Lung (tissue), 11 donors: ENCODE measurements at regions not wholly inside any gene's neighbourhood (a gene's known extent, or its start where the extent isn't known, plus 50 kb on each side); places are given as distances from the start of the nearest gene placed in this dataset.

ENCODE experiments used
- ATAC-seq: fragments of 200-7000 bp; cut with Tn5 transposase; one replicate; pipeline ENCODE4 v1.9.1; 2020; ENCODE audit warnings: moderate number of reproducible peaks; ENCODE audit not compliant: insufficient read depth, low FRiP score
- DNase-seq, 3 donors: peaks; one replicate each; pipeline ENCODE4 v3.0.0-alpha.2; 2013 to 2017
- H3K27ac ChIP-seq, 2 donors: one replicate each; pipeline ENCODE4 v1.5.1; 2013; ENCODE audit warnings: mild to moderate bottlenecking in 2 of 2, moderate library complexity in 2 of 2, control low read depth in 1 of 2, inconsistent platforms in 1 of 2, low read depth in 1 of 2, low read length in 1 of 2
- H3K27me3 ChIP-seq, 3 donors: one replicate each; pipeline ENCODE4 v1.5.1; 2013; ENCODE audit warnings: low read length in 2 of 3; ENCODE audit not compliant: control insufficient read depth in 3 of 3, insufficient read depth in 3 of 3
- H3K36me3 ChIP-seq, 4 donors: one replicate each; pipeline ENCODE4 v1.5.1; 2013; ENCODE audit warnings: low read length in 4 of 4, mild to moderate bottlenecking in 1 of 4, moderate library complexity in 1 of 4; ENCODE audit not compliant: control insufficient read depth in 4 of 4, insufficient read depth in 4 of 4
- H3K4me1 ChIP-seq, 5 donors: one replicate each; pipeline ENCODE4 v1.5.1; 2013; ENCODE audit warnings: low read length in 5 of 5, mild to moderate bottlenecking in 2 of 5, moderate library complexity in 1 of 5; ENCODE audit not compliant: control insufficient read depth in 5 of 5, insufficient read depth in 5 of 5
- H3K4me3 ChIP-seq: one replicate; pipeline ENCODE4 v1.5.1; 2013; ENCODE audit warnings: mild to moderate bottlenecking, control low read depth, moderate library complexity
- H3K9ac ChIP-seq, 2 donors: one replicate each; pipeline ENCODE4 v1.5.1; 2013; ENCODE audit warnings: low read length in 2 of 2, control low read depth in 1 of 2; ENCODE audit not compliant: insufficient read depth in 1 of 2
- H3K9me3 ChIP-seq, 4 donors: one replicate each; pipeline ENCODE4 v1.5.1; 2013; ENCODE audit warnings: low read length in 3 of 4, mild to moderate bottlenecking in 1 of 4, moderate library complexity in 1 of 4; ENCODE audit not compliant: control insufficient read depth in 4 of 4, insufficient read depth in 3 of 4
- CTCF ChIP-seq: IDR thresholded peaks from 2 replicates; pipeline ENCODE4 v1.5.1; 2012; ENCODE audit warnings: mild to moderate bottlenecking; ENCODE audit errors: control extremely low read depth, extremely low read depth
- WGBS, 2 donors: extraction: QIAGEN DNeasy Blood & Tissue Kit; methylation state at CpG; one replicate each; pipeline ENCODE4 v1.1.7; 2013; 5-methylcytosine and 5-hydroxymethylcytosine counted together
- donor health status: control.
- donor health status: control.
- donor health status: Bipolar disorder and iron deficiency.
- donor health status: healthy.
- donor health status: DM: yes; HTN: yes; CAD: no.

- Histone ChIP-seq H3K4me3 (no peak overlapping the region), H3K27ac (no peak overlapping the region), H3K9me3 (no peaks in the 10 kb centered on the region), H3K27me3 (no peaks in the 10 kb centered on the region), H3K4me1 (no peaks in the 10 kb centered on the region), H3K36me3 (no peaks in the 10 kb centered on the region), H3K9ac (no peak overlapping the region)
- TF ChIP-seq CTCF = no peak
- WGBS, 2 donors = 30 to 68% methylated on average over 1 of the region's 1 CpG
- ATAC-seq (no peak), DNase-seq (peak in 1 of 3 donors; percentile 13)
Measured at GRCh38 chr4:62912531-62912930, 1496.7 kb downstream of the TECRL start.

DNA sequence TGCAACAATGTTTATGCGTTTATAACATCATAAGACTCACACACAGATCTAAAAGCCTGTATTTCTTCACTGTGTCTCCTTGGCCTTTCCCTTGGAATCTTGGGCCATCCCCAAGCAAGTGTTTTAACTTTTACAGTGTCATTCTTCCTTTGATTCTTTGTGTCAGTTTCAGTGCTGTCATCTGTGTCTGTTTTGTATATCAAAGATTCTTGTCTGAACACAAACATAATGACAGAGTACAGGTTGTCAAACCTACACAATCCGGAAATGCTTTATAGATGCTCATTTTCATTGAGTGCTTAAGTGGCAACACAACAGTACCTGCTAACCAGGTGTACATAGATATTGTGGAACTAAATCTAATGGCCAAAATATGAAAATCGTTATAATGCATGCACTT, 1500.0 kb downstream of the TECRL start:
- Histone ChIP-seq H3K27ac (no peak overlapping the region), H3K36me3 (no peaks in the 10 kb centered on the region), H3K4me1 (no peaks in the 10 kb centered on the region), H3K4me3 (no peak overlapping the region), H3K27me3 (no peaks in the 10 kb centered on the region), H3K9me3 (no peaks in the 10 kb centered on the region), H3K9ac (no peak overlapping the region)
- WGBS, 2 donors = 81 to 87% methylated on average over 3 of the region's 3 CpGs
- no peak for ATAC-seq
- TF ChIP-seq CTCF = no peak
- no peak for DNase-seq

GRCh38 chr4:62901101-62901500, 1508.1 kb downstream of the TECRL start:
- TF ChIP-seq CTCF = no peak
- H3K9me3 ChIP-seq = peaks cover 0 to 14% (median 1%) of the 10 kb centered on the region in 4 donors
- no peaks in the 10 kb centered on the region for H3K27me3 ChIP-seq
- WGBS, 2 donors = 84 to 96% methylated on average over 2 of the region's 2 CpGs
- H3K9ac ChIP-seq = no peak overlapping the region
- no peaks in the 10 kb centered on the region for H3K4me1 ChIP-seq
- no peaks in the 10 kb centered on the region for H3K36me3 ChIP-seq
- ATAC-seq = no peak
- H3K27ac ChIP-seq = no peak overlapping the region
- no peak overlapping the region for H3K4me3 ChIP-seq
- DNase-seq = no peak

DNA sequence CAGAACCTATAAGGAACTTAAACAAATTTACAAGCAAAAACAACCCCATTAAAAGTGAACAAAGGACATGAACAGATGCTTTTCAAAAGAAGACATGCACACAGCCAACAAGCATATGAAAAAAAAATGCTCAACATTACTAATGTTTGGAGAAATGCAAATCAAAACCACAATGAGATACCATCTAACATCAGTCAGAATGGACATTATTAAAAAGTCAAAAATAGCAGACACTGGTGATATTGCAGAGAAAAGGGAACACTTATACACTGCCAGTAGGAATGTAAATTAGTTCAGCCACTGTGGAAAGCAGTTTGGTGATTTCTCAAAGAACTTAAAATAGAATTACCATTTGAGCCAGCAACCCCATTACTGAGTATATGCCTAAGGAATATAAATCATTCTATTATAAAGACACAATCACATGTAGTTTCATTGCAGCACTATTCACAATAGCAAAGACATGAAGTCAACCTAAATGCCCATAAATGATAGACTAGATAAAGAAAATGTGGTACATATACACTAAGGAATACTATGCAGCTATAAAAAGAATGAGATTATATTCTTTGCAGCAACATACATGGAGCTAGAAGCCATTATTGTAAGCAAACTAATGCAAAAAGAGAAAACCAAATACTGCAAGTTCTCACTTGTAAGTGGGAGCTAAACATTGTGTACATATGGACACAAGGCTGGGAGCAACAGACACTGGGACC, 1509.4 kb downstream of the TECRL start:
- TF ChIP-seq CTCF = no peak
- Histone ChIP-seq H3K27me3 (no peaks in the 10 kb centered on the region), H3K36me3 (no peaks in the 10 kb centered on the region), H3K9me3 (peaks cover 0 to 14% (median 1%) of the 10 kb centered on the region in 4 donors), H3K9ac (no peak overlapping the region), H3K4me1 (no peaks in the 10 kb centered on the region), H3K4me3 (no peak overlapping the region), H3K27ac (no peak overlapping the region)
- DNase-seq (no peak), ATAC-seq (no peak)
